ENCODE measurements at regions not wholly inside any gene's neighbourhood (a gene's known extent, or its start where the extent isn't known, plus 50 kb on each side); places are given as distances from the start of the nearest gene placed in this dataset.
"Not testable (repeated sequence)": the region's sequence is repeated elsewhere in the genome, so short reads cannot be mapped to it uniquely, and the experiment has no call there.

DNA sequence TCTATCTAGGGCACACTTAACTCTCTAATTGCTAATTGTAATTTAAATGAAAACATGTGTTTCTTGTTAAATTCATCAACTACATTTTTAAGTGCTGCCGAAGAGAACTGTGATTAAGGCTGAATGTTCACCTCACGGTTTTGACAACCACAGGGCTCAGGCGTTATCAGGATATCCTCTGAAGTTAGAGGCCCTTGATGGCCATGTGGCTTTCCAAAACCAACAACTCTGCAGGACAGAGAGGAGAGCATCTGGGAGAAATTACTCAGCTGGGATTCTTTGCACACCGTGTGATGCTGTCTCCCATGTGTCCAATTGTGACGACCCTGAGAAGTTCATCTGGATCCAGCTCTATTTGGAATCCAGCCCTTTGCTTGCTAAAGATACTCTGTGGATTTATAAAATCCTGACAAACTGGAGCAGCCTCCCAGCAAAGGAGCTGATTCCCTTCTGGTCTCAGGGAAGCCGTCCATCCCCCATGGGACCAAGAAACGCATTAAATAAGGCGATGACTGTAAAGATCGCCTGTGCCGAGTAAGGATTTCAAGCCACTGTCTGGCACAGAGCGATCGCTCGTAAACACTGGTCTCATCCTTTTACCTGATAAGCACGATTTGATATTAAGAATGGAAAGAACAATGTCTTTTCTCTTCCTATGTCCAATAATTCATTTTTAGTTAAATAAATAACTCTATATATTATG is 401.1 kb downstream of the CD83 start:
- DNase-seq (ENCODE audit: low spot score) = peak; percentile 75

DNA sequence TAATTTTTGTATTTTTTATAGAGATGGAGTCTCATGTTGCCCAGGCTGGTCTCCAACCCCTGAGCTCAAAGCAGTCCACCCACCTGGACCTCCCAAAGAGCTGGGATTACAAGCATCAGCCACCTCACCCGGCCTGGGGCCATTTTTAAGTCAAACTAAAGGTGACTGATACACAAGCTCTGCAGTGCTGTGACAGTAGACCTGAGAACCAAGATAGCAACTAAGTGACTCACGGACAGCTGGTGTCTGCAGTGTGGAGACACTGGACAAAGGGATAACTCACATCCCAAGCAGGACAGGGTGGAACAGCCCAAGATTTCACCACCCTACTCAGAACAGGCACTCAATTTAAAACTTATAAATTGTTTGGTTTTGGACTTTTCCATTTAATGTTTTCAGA is 402.5 kb downstream of the CD83 start:
- DNase-seq (ENCODE audit: low spot score) = no peak

DNA sequence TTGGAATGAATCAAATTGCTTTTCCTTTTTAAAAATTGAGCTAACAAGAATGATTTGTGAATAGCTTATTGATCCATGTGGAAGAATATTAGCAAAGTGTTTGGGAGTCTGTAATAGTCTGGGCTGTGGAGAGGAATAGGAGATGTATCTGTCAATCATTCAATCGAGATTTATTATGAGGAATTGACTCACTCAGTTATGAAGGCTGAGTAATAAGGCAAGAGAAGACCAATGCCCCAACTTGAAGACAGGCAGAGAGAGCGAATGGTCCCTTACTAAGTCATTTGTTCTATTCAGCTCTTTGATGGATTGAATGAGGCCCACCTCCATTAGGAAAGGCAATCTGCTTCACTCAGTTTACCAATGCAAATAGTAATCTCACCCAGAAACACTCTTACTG is 403.0 kb downstream of the CD83 start:
- no peak for DNase-seq (ENCODE audit: low spot score)

DNA sequence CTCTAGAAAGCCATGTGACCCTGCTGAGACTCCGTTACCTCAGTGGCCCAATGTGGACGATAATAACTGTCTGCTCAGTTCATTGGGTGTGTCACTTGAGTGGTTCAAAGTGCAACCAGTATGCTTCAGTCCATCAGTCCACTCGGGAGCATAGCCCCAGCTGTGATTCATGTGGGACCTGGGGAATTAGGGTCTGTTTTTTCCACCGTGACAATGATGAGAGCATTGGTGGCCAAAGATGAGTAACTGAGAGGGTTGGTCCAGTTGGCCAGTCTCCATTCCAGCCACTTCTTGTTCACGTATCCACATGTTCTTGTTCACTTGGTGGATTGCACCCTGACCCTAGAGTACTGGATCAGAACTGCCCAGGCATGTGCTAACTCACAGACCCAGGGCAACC is 403.6 kb downstream of the CD83 start:
- no peak for DNase-seq (ENCODE audit: low spot score)

DNA sequence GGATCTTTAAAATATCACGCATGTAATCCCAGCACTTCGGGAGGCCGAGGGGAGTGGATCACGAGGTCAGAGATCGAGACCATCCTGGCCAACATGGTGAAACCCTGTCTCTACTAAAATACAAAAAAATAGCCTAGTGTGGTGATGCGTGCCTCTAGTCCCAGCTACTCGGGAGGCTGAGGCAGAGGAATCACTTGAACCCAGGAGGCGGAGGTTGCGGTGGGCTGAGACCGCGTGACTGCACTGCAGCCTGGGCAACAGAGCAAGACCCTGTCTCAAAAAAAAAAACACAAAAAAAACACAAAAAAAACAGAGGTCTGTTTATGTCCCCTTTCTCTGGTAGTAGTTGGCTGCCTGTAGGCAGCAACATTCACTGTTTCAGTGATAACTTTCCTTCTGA is 404.3 kb downstream of the CD83 start:
- DNase-seq (ENCODE audit: low spot score) = not testable (repeated sequence)

DNA sequence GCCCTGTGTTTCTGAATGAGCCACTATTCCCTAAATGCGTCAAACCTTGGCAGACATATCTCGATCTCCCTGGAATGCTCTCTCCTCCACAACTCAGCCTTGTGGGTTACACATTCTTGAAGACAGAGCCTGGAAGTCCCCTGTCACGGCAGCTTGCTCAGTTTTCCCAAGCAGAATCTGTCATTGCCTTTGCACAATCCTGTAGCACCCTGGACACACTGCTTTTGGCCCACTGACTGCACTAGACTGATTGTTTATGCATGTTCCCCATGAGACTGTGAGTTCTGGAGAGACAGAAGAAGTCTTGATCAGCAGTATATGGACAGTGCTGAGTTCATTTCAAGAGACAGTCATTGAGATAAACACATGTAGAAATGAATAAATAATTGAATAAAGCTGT is 406.7 kb downstream of the CD83 start:
- DNase-seq (ENCODE audit: low spot score) = no peak

DNA sequence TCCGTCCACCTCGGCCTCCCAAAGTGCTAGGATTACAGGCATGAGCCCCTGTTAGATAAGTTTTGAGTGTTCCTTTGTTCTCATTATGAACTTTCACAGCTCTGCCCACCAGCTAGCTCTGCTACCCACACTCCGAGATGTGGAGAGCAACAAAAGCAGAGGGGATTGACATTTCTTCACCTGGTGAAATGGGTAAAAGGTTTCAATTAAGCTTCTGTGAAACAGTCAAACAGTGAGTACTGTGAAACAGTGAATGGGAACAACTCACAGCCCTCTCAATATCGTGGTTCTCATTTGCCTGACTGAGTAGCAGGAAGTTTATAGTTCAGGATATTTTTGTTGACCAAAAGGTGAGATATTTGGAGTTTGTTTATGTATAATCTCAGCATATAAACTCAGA is 412.8 kb downstream of the CD83 start:
- no peak for DNase-seq (ENCODE audit: low spot score)

DNA sequence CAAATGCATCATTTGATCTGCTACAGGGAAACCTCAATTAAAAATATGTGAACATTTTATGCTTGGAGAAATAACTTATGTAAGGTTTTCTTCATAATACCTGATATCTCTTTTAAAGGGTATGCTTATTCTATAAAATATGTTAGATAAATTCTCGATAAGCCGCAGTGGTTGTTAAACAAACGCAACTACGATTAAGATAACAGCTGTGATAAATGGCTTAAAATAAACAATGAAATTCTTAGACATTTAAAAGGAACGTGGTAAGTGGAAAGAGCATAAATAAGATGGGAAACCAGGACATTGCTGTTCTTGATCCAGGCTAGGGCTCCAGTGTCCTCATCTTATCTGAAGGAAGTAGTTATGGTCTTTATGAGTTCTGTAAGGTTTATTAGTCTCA is 415.9 kb downstream of the CD83 start:
- no peak for DNase-seq (ENCODE audit: low spot score)

DNA sequence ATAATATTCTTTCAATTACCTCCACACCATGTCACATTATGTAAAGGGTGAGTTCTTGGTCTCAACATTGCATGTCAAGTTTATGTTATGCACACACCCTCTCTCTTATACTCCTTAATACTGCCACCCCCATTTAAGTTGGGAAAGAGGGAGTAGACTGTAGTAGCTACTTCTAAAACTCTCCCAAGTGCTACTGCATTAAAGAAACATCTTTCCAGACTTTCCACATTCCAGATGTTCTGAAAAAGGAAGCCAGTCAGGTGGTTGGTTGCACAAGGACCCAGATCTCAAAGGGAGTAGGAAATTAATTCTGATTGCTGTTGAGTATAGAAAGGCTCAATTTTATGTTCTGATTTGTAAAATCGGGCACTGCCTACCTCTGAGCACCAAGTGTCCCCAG is 419.5 kb downstream of the CD83 start:
- DNase-seq (ENCODE audit: low spot score) = no peak

DNA sequence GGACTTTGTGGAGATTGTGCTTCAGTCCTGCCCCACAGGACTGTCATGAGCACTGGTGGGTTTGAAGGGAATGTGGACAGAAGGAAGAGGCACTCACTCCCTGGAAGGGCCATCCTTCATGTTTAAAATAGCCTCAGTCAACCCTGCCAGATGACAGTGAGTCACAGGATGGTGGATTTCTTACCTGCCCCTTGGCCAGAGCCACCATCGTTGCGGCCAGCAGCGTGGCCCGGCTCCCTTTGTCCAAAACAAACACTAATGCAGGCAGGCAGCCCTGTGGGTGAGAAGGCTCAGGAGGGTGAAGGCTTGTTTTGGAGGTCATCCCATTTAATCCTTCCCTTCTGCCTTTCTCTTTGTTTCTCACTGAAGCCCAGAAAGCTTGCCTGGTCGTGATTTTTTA is 422.7 kb downstream of the CD83 start:
- no peak for DNase-seq (ENCODE audit: low spot score)

DNA sequence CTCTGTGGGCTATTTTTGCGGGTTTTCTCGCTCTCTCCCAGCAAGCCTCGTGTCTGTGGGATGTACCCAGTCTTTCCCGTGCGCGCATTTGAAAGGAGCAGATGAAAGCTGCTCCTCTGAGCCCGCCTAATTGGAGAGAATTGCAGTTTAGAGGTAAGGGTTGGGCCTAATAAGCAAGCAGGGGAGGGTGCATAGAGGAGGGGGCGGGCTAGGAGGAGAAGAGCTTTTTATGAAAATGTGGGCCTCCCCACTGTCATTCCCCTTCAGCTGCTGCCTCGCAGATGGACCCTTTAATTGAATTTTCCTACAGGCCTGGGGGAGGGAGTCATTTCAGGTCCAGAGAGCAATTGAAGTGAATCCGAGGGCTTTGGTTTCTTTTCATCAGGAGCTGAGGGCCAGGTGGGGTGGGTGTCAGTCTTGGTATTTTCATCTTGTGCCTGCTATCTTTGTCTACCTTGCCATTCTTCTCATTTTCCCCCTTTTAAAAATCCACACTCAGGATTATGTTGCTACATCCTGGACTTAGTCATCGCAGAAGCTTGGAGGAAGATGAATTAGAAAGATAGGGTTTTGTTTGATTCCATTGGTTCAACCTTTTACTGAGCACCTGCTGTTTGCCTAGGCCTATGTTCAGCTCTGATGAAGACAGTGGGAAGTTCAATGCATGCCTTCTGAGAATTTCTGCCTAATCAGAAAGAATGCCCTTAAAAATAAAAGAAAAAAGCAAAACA is 423.4 kb downstream of the CD83 start:
- peak; percentile 87 for DNase-seq (ENCODE audit: low spot score)

DNA sequence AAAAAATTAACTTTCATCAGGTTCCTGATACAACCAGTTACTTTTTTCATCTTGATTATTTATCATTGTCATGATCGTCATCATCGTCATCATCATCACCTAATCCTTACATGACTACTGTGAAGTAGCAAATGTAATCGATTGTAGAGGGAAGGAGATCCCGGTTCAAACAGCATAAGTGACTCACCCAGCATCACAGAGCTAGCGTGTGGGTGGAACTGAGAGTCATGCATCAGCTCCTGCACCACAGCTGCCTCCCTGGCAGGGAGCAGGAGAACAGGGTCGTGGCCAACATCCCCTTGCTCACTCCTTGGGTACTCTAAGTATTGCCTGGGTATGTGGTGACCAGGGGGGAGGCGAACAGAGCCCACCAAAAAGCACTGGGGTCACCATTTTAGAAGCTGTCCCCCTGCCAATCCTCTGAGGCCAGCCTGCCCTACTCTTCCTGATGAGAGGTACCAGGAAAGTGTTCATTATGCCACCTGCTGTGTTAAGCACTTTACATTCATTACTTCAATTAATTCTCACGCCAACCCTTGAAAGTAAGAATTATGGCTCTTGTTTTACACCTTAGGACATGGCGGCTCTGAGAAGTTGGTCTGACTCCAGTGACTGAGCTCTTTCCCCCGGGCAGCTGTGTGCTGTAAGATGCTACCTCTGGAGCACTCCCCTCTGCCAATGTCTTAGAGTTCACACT is 425.2 kb downstream of the CD83 start:
- DNase-seq (ENCODE audit: low spot score) = no peak

DNA sequence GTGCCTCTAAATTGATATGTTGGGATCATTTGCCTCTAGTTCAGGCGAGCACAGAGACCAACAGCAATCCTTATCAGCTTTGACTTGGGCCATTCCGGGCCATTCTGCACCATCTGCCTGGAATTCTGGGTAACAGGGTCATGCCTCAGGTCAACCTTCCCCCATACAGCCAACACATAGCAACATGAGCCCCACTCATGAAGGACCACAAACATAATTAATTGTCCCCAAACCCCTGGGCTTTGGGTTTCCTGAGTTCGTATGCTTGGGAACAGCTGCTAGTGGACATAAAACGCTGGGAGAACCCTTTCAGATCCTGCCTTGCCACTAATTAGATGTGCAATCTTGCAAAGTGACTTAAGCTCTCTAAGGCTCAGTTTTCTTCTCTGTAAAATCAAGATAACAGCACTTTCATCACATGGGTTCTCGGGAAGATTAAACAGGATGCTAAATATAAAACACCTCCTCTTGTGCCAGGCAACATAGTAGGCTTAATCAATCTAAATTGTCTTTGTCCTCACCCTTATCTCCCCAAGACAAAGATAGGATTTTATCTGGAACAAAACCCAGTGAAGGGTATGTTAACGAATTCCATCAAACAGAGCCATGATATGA is 426.5 kb downstream of the CD83 start:
- peak; percentile 70 for DNase-seq (ENCODE audit: low spot score)

DNA sequence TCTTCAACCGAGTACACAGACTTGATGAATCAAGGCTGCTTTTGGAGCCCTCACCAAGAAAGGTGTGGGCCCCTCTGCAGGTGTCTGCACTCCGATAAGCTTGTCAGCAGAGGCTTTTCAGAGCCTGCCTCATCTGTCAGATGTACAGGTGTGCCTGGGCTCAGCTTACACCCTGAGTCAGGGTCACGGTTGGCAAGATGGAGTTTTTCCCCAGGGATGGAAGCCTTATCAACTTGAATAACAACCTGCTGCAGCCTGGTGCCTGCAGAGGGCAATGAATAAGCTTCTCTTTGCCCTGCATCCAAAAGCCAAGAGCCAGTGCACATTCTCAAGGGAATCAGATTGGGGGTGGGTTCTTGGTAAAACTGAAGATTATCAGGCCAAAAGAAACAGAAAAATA is 427.1 kb downstream of the CD83 start:
- peak; percentile 69 for DNase-seq (ENCODE audit: low spot score)

DNA sequence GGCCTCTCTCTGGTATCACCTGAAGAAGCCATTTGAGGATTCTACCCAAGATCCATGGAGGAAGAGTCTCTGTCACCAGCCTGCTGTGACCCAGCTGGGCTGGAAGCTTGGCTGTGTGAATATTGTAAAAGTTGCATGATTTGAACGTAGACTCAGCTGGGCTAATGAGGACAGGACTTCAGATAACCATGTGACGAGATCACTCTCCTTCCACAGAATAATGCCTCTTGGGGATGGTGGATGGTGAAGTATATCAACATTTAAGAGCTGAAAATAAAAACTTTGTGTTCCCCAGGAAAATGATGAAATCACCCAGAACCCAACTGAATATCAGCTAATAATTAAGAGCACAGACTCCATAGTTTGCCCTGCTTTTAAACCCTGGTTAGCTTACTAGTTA is 427.9 kb downstream of the CD83 start:
- DNase-seq (ENCODE audit: low spot score) = no peak

DNA sequence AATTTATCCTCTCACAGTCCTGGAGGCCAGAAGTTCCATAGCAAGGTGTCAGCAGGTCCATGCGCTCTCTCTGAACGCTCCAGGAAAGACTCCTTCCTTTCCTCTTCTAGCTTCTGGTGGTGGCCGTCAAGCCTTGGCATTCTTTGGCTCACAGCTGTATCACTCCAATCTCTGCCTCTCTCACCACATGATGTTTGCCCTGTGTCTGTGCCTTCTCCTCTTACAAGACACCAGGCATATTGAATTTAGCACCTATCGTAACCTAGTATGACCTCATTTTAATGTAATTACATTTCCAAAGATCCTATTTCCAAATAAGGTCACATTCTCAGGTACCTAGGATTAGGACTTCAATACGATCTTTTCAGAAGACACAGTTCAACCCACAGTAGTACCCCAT is 428.5 kb downstream of the CD83 start:
- DNase-seq (ENCODE audit: low spot score) = peak; percentile 59

DNA sequence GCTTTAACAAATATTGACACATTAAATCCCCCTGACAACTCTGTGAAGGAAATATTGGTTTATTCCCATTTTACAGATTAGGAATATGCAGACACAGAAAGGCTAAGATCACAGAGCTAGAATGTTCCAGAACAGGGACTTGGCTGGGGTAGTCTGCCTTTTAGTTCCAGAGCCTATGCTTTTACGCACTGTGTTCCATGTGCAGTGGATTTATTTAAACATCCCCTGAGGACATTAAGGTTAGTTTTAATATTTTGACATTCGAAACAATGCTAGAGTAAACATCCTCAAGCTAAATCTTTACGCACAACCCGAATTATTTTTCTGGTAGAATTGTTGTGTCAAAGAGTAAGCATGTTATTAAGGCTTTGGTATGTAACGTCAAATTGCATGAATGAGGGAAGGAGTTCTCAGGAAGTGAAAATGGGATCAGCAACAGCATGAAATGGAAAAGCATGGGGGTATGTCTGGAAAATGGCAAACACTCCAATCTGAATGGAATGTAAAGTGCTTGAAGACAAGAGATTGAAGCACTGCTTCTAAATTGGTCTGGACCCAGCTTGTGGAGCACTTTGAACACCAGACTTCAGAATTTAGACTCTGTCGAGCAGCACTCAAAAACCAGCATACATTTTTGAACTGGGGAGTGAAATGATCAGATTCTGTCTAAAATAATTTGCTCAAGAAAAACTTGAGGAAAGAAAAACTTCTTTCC is 429.9 kb downstream of the CD83 start:
- DNase-seq (ENCODE audit: low spot score) = no peak

DNA sequence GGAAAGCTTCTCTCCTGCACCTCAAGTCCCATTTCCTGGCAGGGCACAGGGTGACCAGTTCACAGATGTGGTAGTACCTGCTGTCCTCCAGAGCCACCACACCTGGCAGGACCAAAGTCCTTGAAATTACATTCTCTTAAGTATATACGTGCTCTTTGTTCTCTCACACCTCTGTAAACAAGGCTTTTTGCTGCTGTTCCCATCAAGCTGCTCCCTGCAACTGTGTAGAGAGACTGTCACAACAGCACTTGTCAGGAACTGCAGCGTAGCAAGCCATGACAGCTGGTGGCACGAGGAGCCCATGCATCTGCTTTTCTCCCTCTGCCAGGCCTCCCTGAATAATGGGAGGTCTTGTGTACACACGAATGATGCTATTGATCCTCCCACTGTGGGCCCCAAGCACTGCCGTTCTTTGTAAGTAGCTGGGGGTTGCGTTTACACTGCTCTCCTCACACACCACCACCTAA is 431.8 kb downstream of the CD83 start:
- DNase-seq (ENCODE audit: low spot score) = no peak

DNA sequence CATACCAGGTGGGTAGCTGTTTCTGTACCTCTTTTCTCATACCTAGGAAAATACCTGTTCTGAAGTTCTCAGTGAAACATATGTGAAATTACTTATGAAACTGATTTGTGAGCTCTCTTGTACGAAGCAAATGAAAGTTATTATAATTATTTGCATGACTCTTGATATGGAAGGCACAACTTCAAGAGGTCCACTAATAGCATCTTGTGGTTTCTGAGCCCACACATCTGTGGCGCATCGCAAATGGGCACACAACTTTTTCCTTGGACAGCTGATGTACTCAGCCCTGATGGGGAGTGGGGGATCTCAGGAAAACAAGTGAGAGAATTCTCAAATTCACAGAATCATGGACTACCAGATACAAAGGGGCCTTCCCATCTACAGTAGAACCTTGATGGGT is 432.3 kb downstream of the CD83 start:
- DNase-seq (ENCODE audit: low spot score) = no peak

DNA sequence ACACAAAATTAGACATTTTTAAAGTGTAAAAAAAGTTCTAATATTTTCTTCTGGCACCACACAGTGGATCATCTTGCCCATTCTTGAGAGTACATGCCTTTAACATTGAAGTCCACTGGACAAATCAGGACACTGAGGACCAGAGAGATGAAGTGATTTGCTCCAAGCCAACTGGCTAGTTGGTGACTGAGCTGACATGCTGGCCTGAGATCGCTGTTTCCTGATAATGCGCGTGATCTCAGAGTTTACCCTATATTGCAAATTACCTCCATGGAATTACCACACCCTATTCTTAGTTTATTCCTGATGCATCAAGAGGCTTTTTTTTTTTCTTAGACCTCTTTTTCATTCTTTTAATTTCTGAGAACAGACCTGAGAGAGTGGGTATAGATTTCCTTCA is 432.8 kb downstream of the CD83 start:
- no peak for DNase-seq (ENCODE audit: low spot score)

DNA sequence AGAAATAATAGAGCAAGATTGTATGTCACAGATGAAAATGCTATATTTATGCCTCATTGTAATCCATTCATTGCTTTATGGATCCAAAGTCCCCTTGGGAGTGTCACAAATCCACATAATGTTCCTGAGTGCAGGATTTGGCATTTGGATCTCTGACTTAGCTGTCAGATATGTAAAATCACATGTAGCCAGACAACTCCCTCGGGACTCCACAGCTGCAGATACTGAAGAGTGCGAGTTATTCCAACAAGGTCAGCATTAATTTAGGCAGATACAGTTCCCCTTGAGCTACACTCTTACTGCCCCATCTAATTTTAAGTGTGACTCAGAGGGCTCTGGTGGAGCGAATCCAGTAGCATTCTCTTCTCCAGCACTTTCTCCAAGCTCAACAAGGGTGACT is 433.2 kb downstream of the CD83 start:
- no peak for DNase-seq (ENCODE audit: low spot score)

DNA sequence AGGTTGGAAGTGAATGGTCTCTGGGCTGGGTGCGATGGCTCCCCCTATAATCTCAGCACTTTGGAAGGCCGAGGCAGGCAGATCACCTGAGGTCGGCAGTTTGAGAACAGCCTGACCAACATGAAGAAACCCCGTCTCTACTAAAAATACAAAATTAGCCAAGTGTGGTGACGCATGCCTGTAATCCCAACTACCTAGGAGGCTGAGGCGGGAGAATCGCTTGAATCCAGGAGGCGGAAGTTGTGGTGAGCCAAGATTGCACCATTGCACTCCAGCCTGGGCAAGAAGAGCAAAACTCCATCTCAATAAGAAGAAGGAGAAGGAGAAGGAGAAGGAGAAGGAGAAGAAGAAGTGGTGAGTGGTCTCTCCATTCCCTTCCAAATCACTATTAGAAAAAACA is 434.0 kb downstream of the CD83 start:
- DNase-seq (ENCODE audit: low spot score) = not testable (repeated sequence)
